Gastroesophageal sphincter (tissue), 4 donors: ENCODE measurements at regions not wholly inside any gene's neighbourhood (a gene's known extent, or its start where the extent isn't known, plus 50 kb on each side); places are given as distances from the start of the nearest gene placed in this dataset.

Experiments
- ATAC-seq: fragments of 150-250 bp; one replicate; pipeline ENCODE4 v1.9.1; 2016; ENCODE audit warnings: mild to moderate bottlenecking, moderate library complexity
- H3K27ac ChIP-seq, 4 donors: fragments of 200-600 bp; sonication (generic) in 3 of 4; 1 replicate in 3 of 4; 2 replicates in 1 of 4; pipeline ENCODE4 v1.5.1; 2016 to 2019
- H3K27me3 ChIP-seq: fragments of 200-600 bp; sonication (generic); one replicate; pipeline ENCODE4 v1.5.1; 2019
- H3K36me3 ChIP-seq, 2 donors: fragments of 200-600 bp; sonication (generic); one replicate each; pipeline ENCODE4 v1.5.1; 2019; ENCODE audit warnings: control low read depth in 1 of 2
- H3K4me1 ChIP-seq, 3 donors: fragments of 200-600 bp; sonication (generic); 1 replicate in 2 of 3; 2 replicates in 1 of 3; pipeline ENCODE4 v1.5.1; 2016 to 2019; ENCODE audit warnings: control low read depth in 2 of 3
- H3K4me3 ChIP-seq, 2 donors: fragments of 200-600 bp; sonication (generic); one replicate each; pipeline ENCODE4 v1.5.1; 2019; ENCODE audit warnings: mild to moderate bottlenecking in 1 of 2, moderate library complexity in 1 of 2
- H3K9me3 ChIP-seq, 3 donors: fragments of 200-600 bp; sonication (generic); one replicate each; pipeline ENCODE4 v1.5.1; 2017 to 2019; ENCODE audit warnings: control low read depth in 2 of 3
- EP300 ChIP-seq: sonication (generic); formaldehyde crosslinking; IDR thresholded peaks from one replicate; pipeline ENCODE4 v1.6.1; 2017; ENCODE audit warnings: antibody characterized with exemption, mild to moderate bottlenecking
- POLR2A ChIP-seq, 2 donors: fragments of 450-650 bp; IDR thresholded peaks; one replicate each; pipeline ENCODE4 v1.6.1; 2017; ENCODE audit warnings: antibody characterized with exemption in 2 of 2, mild to moderate bottlenecking in 2 of 2, moderate library complexity in 1 of 2
- POLR2AphosphoS5 ChIP-seq: sonication (generic); formaldehyde crosslinking; IDR thresholded peaks from one replicate; pipeline ENCODE4 v1.6.1; 2017; ENCODE audit warnings: antibody characterized with exemption
- WGBS, 2 donors: methylation state at CpG; one replicate each; pipeline ENCODE4 v1.1.5; 2018; ENCODE audit warnings: low coverage in 1 of 2; 5-methylcytosine and 5-hydroxymethylcytosine counted together
- TF ChIP-seq, protein P1 (sequence below), 4 experiments: fragments of 200-600 bp in 2 of 4; fragments of 450-650 bp in 2 of 4; sonication (generic) in 1 of 4; IDR thresholded peaks; one replicate each; pipeline ENCODE4 v1.5.1; 2017 to 2019; ENCODE audit warnings: antibody characterized with exemption in 4 of 4, mild to moderate bottlenecking in 2 of 4, moderate library complexity in 2 of 4

DNA sequence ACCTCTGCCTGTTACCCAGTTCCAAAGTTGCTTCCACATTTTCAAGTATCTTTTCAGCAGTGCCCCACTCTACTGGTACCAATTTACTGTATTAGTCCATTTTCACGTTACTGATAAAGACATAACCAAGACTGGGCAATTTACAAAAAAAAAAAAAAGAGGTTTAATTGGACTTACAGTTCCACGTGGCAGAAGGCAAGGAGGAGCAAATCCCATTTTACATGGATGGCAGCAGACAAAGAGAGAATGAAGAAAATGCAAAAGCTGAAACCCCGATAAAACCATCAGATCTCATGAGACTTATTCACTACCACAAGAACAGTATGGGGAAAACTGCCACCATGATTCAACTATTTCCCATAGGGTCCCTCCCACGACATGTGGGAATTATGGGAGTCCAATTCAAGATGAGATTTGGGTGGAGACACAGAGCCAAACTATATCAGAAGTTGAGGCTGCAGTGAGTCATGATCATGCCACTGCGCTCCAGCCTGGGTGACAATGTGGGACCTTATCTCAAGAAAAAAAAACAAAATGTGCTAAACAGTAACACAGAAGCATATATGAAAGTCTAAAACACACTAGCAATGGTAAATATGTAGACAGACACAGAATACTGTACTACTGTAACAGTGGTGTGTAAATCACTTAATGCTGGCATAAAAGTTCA, 190.3 kb upstream of the ZC3H12C start:
- Histone ChIP-seq H3K9me3 (peaks cover 0 to 17% (median 0%) of the 10 kb centered on the region in 3 donors), H3K4me3 (no peak overlapping the region), H3K27ac (no peak overlapping the region), H3K36me3 (no peaks in the 10 kb centered on the region), H3K27me3 (no peaks in the 10 kb centered on the region), H3K4me1 (no peaks in the 10 kb centered on the region)
- TF ChIP-seq EP300 (no peak), POLR2A (IDR thresholded peaks at IDR 0.05) (no peak), POLR2AphosphoS5 (no peak)
- TF ChIP-seq, protein P1, sequence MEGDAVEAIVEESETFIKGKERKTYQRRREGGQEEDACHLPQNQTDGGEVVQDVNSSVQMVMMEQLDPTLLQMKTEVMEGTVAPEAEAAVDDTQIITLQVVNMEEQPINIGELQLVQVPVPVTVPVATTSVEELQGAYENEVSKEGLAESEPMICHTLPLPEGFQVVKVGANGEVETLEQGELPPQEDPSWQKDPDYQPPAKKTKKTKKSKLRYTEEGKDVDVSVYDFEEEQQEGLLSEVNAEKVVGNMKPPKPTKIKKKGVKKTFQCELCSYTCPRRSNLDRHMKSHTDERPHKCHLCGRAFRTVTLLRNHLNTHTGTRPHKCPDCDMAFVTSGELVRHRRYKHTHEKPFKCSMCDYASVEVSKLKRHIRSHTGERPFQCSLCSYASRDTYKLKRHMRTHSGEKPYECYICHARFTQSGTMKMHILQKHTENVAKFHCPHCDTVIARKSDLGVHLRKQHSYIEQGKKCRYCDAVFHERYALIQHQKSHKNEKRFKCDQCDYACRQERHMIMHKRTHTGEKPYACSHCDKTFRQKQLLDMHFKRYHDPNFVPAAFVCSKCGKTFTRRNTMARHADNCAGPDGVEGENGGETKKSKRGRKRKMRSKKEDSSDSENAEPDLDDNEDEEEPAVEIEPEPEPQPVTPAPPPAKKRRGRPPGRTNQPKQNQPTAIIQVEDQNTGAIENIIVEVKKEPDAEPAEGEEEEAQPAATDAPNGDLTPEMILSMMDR (IDR thresholded peaks at IDR 0.05): no peak
- 73 to 80% methylated on average over 4 to 5 of the region's 5 CpGs for WGBS, 2 donors
- ATAC-seq: no peak

GRCh38 chr11:109911488-109911887, 181.7 kb upstream of the ZC3H12C start:
- Histone ChIP-seq H3K4me3 (no peak overlapping the region), H3K36me3 (no peaks in the 10 kb centered on the region), H3K27me3 (no peaks in the 10 kb centered on the region), H3K9me3 (no peaks in the 10 kb centered on the region), H3K4me1 (peaks cover 0 to 14% (median 0%) of the 10 kb centered on the region in 3 donors), H3K27ac (no peak overlapping the region)
- 57 to 80% methylated on average over 2 of the region's 2 CpGs for WGBS, 2 donors
- no peak for TF ChIP-seq EP300
- ATAC-seq: no peak

GRCh38 chr11:109914038-109914437, 179.2 kb upstream of the ZC3H12C start:
- WGBS, 2 donors: 84 to 86% methylated on average over 4 of the region's 4 CpGs
- ATAC-seq: no peak

DNA sequence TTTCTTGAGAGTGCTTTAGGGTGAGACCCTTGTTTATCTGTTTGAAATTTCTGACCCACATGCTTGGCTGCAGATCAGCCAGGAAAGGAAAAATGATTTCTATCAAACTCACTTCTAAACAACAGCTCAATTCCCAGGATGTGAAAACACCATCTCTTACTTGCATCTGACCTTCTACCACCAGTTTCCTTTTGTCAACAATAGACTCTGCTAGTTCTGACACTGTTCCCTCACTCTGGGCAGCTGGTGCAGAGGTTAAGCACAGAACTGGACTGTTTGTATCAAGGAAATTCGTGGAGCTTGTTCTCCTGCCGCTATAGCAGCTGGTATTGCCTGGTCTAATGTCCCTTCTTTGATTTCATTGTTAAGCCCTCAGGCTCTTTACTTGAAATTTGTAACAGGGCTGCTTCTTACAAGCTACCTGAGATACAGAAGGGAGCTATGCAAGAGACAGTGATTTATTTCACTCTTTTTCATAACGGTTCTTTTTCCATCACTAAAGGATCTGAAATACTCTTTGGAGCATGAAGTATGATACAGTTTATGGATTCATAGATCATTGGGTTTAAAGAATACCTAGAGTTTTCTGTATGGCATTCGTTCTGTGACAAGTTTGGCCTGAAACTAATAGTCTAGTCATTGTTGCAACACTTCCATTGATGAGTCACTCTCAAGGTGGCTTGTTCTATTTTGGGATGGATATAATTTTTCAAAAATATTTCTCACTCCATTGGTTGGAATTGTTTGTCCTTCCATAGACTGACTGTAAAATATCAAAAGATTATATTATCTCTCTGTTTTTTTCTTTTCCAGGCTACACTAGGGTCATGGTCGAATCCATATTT, 178.2 kb upstream of the ZC3H12C start:
- no peak for ATAC-seq
- H3K27ac ChIP-seq: peak overlapping the region in 1 of 4 donors; percentile 24
- peaks cover 0 to 14% (median 0%) of the 10 kb centered on the region in 3 donors for H3K4me1 ChIP-seq
- H3K9me3 ChIP-seq: peaks cover 0 to 4% (median 0%) of the 10 kb centered on the region in 3 donors
- TF ChIP-seq, protein P1 (IDR thresholded peaks at IDR 0.05): no peak
- no peak for TF ChIP-seq POLR2A (IDR thresholded peaks at IDR 0.05)
- no peak for TF ChIP-seq POLR2AphosphoS5
- TF ChIP-seq EP300: no peak
- H3K4me3 ChIP-seq: no peak overlapping the region
- H3K27me3 ChIP-seq: no peaks in the 10 kb centered on the region
- H3K36me3 ChIP-seq: no peaks in the 10 kb centered on the region
- 29 to 34% methylated on average over 5 of the region's 5 CpGs for WGBS, 2 donors

More at GRCh38 chr11:109914038-109914437, 179.2 kb upstream of the ZC3H12C start:
- Histone ChIP-seq H3K36me3 (no peaks in the 10 kb centered on the region), H3K27ac (no peak overlapping the region), H3K4me3 (no peak overlapping the region), H3K9me3 (no peaks in the 10 kb centered on the region), H3K27me3 (no peaks in the 10 kb centered on the region), H3K4me1 (peaks cover 0 to 14% (median 0%) of the 10 kb centered on the region in 3 donors)
- no peak for TF ChIP-seq POLR2AphosphoS5
- TF ChIP-seq, protein P1 (IDR thresholded peaks at IDR 0.05): no peak
- TF ChIP-seq POLR2A (IDR thresholded peaks at IDR 0.05): no peak
- TF ChIP-seq EP300: no peak

DNA sequence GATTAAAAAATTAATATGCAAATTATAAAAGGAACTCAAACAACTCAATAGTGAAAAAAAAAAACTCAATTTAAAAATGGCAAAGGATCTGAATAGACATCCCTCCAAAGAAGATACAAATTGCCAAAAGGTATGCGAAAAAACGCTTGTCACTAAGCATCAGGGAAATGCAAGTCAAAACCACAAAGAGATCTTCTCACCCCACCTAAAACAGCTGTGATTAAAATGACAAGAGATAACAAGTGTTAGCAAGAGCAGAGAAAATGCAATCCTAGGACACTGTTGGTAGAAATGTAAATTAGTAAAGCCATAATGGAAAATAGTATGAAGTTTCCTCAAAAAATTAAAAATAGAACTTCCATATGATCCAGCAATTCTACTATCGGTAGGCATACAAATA, 166.3 kb upstream of the ZC3H12C start:
- H3K27ac ChIP-seq: no peak overlapping the region

More for the DNA sequence above, 166.3 kb upstream of the ZC3H12C start:
- Histone ChIP-seq H3K9me3 (peaks cover 0 to 15% (median 0%) of the 10 kb centered on the region in 3 donors), H3K36me3 (no peaks in the 10 kb centered on the region), H3K4me1 (no peaks in the 10 kb centered on the region), H3K4me3 (no peak overlapping the region), H3K27me3 (peaks cover 6% of the 10 kb centered on the region)
- WGBS, 2 donors: 50 to 55% methylated on average over 2 to 3 of the region's 3 CpGs
- ATAC-seq: no peak
- no peak for TF ChIP-seq POLR2A (IDR thresholded peaks at IDR 0.05)
- TF ChIP-seq POLR2AphosphoS5: no peak
- TF ChIP-seq EP300: no peak
- TF ChIP-seq, protein P1 (IDR thresholded peaks at IDR 0.05): no peak
